IMR-90 (cell line): ENCODE measurements at regions not wholly inside any gene's neighbourhood (a gene's known extent, or its start where the extent isn't known, plus 50 kb on each side); places are given as distances from the start of the nearest gene placed in this dataset.

Source experiments
- BHLHE40 ChIP-seq: fragments of 150-350 bp; IDR thresholded peaks from 2 replicates; pipeline ENCODE4 v1.6.1; 2016; ENCODE audit warnings: mild to moderate bottlenecking, low read depth, low read length
- CEBPB ChIP-seq: IDR thresholded peaks from 2 replicates; pipeline ENCODE4 v1.6.1; 2012; ENCODE audit warnings: low read depth, low read length, improper control_type of control experiment
- CHD1 ChIP-seq: IDR thresholded peaks from 2 replicates; pipeline ENCODE4 v1.6.1; 2012; ENCODE audit warnings: low read depth, low read length, improper control_type of control experiment
- CTCF ChIP-seq: conservative IDR thresholded peaks from 2 replicates; pipeline ENCODE4 v1.5.1; 2012; ENCODE audit warnings: mild to moderate bottlenecking, low read depth, low read length, improper control_type of control experiment
- ELK1 ChIP-seq: fragments of 150-350 bp; IDR thresholded peaks from 2 replicates; pipeline ENCODE4 v1.6.1; 2016; ENCODE audit warnings: low read depth, mild to moderate bottlenecking, low read length, moderate library complexity, borderline replicate concordance
- MAFK ChIP-seq: IDR thresholded peaks from 2 replicates; pipeline ENCODE4 v1.6.1; 2012; ENCODE audit warnings: low read depth, low read length, improper control_type of control experiment
- MAZ ChIP-seq: IDR thresholded peaks from 2 replicates; pipeline ENCODE4 v1.6.1; 2012; ENCODE audit warnings: low read depth, mild to moderate bottlenecking, low read length, improper control_type of control experiment, moderate library complexity, borderline replicate concordance
- MXI1 ChIP-seq: IDR thresholded peaks from 2 replicates; pipeline ENCODE4 v1.6.1; 2012; ENCODE audit warnings: low read depth, mild to moderate bottlenecking, low read length, moderate library complexity, borderline replicate concordance
- POLR2A ChIP-seq: IDR thresholded peaks from 2 replicates; pipeline ENCODE4 v1.6.1; 2012; ENCODE audit warnings: mild to moderate bottlenecking, low read depth, low read length
- RAD21 ChIP-seq: IDR thresholded peaks from 2 replicates; pipeline ENCODE4 v1.6.1; 2012; ENCODE audit warnings: low read length, improper control_type of control experiment
- RCOR1 ChIP-seq: IDR thresholded peaks from 2 replicates; pipeline ENCODE4 v1.6.1; 2012; ENCODE audit warnings: mild to moderate bottlenecking, low read length, improper control_type of control experiment; ENCODE audit not compliant: insufficient replicate concordance
- RFX5 ChIP-seq: IDR thresholded peaks from 2 replicates; pipeline ENCODE4 v1.8.0; 2012; ENCODE audit warnings: low read depth, mild to moderate bottlenecking, low read length, moderate library complexity
- SMC3 ChIP-seq: fragments of 150-350 bp; IDR thresholded peaks from 2 replicates; pipeline ENCODE4 v1.6.1; 2016; ENCODE audit warnings: low read depth, mild to moderate bottlenecking, antibody characterized with exemption, low read length, moderate library complexity
- USF2 ChIP-seq: fragments of 150-350 bp; IDR thresholded peaks from 2 replicates; pipeline ENCODE4 v1.6.1; 2017; ENCODE audit warnings: mild to moderate bottlenecking, antibody characterized with exemption, low read length, low read depth

- TF ChIP-seq RFX5: no peak
- no peak for TF ChIP-seq CTCF
- TF ChIP-seq MAZ: no peak
- TF ChIP-seq RAD21: no peak
- no peak for TF ChIP-seq POLR2A
- TF ChIP-seq USF2: no peak
- TF ChIP-seq CEBPB: no peak
- TF ChIP-seq MXI1: no peak
- TF ChIP-seq MAFK: no peak
- no peak for TF ChIP-seq ELK1
- no peak for TF ChIP-seq CHD1
- no peak for TF ChIP-seq RCOR1
- no peak for TF ChIP-seq SMC3
- TF ChIP-seq BHLHE40: no peak
These were observed 456.1 kb downstream of the IGSF11 start for GRCh38 chr3:118578559-118578958.
